NB4 (cell line): ENCODE measurements at regions not wholly inside any gene's neighbourhood (a gene's known extent, or its start where the extent isn't known, plus 50 kb on each side); places are given as distances from the start of the nearest gene placed in this dataset.

ENCODE experiments used
- TF ChIP-seq, protein P1 (sequence below): IDR thresholded peaks from 2 replicates; pipeline ENCODE4 v1.6.1; 2011; ENCODE audit warnings: low read depth, low read length
- TF ChIP-seq, protein P2 (sequence below): IDR thresholded peaks from one replicate; pipeline ENCODE4 v1.5.1; 2012; ENCODE audit warnings: low read depth, low read length

DNA sequence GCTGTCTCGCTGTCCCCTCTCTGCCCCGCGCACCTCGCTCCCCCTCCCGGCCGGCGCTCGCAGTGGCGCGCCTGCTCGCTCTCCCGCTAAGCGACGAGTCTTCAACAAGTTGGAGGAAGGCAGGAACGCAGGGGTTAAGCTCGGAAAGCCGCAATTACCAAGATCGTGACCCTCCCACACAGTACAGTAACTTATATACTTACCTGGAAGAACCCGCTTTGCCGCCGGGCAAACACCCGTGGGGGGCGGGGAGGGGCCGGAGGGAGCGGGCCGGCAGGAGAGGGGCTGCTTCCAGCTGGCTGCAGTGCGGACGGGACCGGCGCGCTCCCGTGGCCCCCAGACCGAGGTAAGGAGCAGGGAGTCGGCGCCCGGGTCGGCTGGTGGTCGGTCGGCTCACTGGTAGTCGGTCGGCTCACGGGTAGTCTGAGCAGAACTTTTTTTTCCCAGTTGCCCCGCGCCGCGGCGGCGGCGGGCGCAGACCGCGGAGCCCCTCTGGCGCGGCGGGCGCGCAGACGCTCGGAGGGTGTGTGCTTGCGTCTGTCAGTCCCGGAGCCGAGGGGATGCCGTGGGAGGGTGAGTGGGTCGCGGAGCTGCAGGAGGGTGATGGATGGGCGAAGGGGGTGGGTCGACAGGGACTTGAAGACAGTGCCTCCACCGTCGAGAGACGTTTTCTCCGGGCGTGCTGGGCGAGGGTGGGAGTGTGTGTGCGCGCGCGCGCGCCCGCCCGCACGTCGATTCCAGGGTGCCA lies 101.2 kb upstream of the HSD17B12 start:
- TF ChIP-seq, protein P1, sequence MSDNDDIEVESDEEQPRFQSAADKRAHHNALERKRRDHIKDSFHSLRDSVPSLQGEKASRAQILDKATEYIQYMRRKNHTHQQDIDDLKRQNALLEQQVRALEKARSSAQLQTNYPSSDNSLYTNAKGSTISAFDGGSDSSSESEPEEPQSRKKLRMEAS = no peak
- TF ChIP-seq, protein P2, sequence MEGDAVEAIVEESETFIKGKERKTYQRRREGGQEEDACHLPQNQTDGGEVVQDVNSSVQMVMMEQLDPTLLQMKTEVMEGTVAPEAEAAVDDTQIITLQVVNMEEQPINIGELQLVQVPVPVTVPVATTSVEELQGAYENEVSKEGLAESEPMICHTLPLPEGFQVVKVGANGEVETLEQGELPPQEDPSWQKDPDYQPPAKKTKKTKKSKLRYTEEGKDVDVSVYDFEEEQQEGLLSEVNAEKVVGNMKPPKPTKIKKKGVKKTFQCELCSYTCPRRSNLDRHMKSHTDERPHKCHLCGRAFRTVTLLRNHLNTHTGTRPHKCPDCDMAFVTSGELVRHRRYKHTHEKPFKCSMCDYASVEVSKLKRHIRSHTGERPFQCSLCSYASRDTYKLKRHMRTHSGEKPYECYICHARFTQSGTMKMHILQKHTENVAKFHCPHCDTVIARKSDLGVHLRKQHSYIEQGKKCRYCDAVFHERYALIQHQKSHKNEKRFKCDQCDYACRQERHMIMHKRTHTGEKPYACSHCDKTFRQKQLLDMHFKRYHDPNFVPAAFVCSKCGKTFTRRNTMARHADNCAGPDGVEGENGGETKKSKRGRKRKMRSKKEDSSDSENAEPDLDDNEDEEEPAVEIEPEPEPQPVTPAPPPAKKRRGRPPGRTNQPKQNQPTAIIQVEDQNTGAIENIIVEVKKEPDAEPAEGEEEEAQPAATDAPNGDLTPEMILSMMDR = peak; percentile 27
